ENCODE measurements at regions not wholly inside any gene's neighbourhood (a gene's known extent, or its start where the extent isn't known, plus 50 kb on each side); places are given as distances from the start of the nearest gene placed in this dataset.

- TF ChIP-seq, protein P1, sequence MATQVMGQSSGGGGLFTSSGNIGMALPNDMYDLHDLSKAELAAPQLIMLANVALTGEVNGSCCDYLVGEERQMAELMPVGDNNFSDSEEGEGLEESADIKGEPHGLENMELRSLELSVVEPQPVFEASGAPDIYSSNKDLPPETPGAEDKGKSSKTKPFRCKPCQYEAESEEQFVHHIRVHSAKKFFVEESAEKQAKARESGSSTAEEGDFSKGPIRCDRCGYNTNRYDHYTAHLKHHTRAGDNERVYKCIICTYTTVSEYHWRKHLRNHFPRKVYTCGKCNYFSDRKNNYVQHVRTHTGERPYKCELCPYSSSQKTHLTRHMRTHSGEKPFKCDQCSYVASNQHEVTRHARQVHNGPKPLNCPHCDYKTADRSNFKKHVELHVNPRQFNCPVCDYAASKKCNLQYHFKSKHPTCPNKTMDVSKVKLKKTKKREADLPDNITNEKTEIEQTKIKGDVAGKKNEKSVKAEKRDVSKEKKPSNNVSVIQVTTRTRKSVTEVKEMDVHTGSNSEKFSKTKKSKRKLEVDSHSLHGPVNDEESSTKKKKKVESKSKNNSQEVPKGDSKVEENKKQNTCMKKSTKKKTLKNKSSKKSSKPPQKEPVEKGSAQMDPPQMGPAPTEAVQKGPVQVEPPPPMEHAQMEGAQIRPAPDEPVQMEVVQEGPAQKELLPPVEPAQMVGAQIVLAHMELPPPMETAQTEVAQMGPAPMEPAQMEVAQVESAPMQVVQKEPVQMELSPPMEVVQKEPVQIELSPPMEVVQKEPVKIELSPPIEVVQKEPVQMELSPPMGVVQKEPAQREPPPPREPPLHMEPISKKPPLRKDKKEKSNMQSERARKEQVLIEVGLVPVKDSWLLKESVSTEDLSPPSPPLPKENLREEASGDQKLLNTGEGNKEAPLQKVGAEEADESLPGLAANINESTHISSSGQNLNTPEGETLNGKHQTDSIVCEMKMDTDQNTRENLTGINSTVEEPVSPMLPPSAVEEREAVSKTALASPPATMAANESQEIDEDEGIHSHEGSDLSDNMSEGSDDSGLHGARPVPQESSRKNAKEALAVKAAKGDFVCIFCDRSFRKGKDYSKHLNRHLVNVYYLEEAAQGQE (IDR thresholded peaks at IDR 0.05; ENCODE audit: low read depth, low read length): no peak
- TF ChIP-seq, protein P2, sequence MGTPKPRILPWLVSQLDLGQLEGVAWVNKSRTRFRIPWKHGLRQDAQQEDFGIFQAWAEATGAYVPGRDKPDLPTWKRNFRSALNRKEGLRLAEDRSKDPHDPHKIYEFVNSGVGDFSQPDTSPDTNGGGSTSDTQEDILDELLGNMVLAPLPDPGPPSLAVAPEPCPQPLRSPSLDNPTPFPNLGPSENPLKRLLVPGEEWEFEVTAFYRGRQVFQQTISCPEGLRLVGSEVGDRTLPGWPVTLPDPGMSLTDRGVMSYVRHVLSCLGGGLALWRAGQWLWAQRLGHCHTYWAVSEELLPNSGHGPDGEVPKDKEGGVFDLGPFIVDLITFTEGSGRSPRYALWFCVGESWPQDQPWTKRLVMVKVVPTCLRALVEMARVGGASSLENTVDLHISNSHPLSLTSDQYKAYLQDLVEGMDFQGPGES (IDR thresholded peaks at IDR 0.05): no peak
- TF ChIP-seq CEBPZ (IDR thresholded peaks at IDR 0.05; ENCODE audit: low read depth, low read length): no peak
- TF ChIP-seq, protein P3, sequence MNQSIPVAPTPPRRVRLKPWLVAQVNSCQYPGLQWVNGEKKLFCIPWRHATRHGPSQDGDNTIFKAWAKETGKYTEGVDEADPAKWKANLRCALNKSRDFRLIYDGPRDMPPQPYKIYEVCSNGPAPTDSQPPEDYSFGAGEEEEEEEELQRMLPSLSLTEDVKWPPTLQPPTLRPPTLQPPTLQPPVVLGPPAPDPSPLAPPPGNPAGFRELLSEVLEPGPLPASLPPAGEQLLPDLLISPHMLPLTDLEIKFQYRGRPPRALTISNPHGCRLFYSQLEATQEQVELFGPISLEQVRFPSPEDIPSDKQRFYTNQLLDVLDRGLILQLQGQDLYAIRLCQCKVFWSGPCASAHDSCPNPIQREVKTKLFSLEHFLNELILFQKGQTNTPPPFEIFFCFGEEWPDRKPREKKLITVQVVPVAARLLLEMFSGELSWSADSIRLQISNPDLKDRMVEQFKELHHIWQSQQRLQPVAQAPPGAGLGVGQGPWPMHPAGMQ (IDR thresholded peaks at IDR 0.05; ENCODE audit: borderline replicate concordance): no peak
- no peak for TF ChIP-seq NFIC (IDR thresholded peaks at IDR 0.05; ENCODE audit: low read depth, low read length)
- TF ChIP-seq STAT3 (IDR thresholded peaks at IDR 0.05; ENCODE audit: low read depth, low read length): no peak
Measured at GRCh38 chr5:167245868-167246267, 1045.6 kb upstream of the WWC1 start (continued).

All from GM12878 (cell line).